AG04449 (cell line): ENCODE measurements at regions not wholly inside any gene's neighbourhood (a gene's known extent, or its start where the extent isn't known, plus 50 kb on each side); places are given as distances from the start of the nearest gene placed in this dataset.
A peak's percentile ranks its signal among the peaks of the same experiment; 100 is the strongest.

ENCODE experiments used
- CTCF ChIA-PET: fragments of 350-600 bp; formaldehyde crosslinking; extraction: SDS; loops from one replicate; lab custom pipeline; 2021; ENCODE audit warnings: antibody characterized with exemption; lab: Yijun Ruan, JAX
- POLR2A ChIA-PET: fragments of 400-600, 350-600 bp; formaldehyde crosslinking; extraction: SDS; loops from one replicate; lab custom pipeline; 2020; ENCODE audit warnings: antibody characterized with exemption, inconsistent platforms; lab: Yijun Ruan, JAX
- DNase-seq: peaks from one replicate; pipeline ENCODE4 v3.0.0-alpha.2; 2010; ENCODE audit warnings: low read depth, low spot score
- H3K4me3 ChIP-seq: 2 replicates; pipeline ENCODE4 v1.5.1; 2011; ENCODE audit warnings: low read depth, mild to moderate bottlenecking, control low read depth, low read length
- TF ChIP-seq, protein P1 (sequence below): IDR thresholded peaks from one replicate; pipeline ENCODE4 v1.5.1; 2011; ENCODE audit warnings: mild to moderate bottlenecking, moderate library complexity, low read length, control low read depth, inconsistent platforms; ENCODE audit not compliant: insufficient read depth; ENCODE audit errors: missing control alignments

DNA sequence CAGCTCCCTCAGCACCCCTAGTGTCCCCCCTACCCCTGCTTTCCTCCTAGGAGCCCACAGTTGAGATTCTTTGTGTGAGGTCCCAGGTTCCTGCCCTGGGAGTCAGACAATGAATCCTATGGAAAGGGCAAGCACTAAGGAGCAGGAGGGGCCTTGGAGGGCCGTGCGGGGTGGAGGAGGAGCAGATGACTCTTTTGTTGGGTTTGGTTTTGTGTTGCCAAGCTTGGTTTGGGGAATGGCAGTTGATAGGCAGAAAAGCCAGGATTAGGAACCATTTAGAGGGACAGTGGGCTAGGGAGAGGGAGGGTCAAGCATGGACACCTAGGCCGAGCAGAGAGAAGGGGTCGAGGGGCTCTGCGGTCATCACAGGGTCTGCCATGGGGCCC, 61.6 kb upstream of the SPTLC1 start:
- DNase-seq, result no peak
- ChIA-PET POLR2A (no interaction called here), CTCF (interaction anchor here (1.8 to 3.0 kb wide), 5 partner anchors 14 to 38 kb away, joined by 5 to 12 read pairs (median 7); no protein-coding TSS in a partner anchor)
- TF ChIP-seq, protein P1, sequence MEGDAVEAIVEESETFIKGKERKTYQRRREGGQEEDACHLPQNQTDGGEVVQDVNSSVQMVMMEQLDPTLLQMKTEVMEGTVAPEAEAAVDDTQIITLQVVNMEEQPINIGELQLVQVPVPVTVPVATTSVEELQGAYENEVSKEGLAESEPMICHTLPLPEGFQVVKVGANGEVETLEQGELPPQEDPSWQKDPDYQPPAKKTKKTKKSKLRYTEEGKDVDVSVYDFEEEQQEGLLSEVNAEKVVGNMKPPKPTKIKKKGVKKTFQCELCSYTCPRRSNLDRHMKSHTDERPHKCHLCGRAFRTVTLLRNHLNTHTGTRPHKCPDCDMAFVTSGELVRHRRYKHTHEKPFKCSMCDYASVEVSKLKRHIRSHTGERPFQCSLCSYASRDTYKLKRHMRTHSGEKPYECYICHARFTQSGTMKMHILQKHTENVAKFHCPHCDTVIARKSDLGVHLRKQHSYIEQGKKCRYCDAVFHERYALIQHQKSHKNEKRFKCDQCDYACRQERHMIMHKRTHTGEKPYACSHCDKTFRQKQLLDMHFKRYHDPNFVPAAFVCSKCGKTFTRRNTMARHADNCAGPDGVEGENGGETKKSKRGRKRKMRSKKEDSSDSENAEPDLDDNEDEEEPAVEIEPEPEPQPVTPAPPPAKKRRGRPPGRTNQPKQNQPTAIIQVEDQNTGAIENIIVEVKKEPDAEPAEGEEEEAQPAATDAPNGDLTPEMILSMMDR, result no peak
- no peak overlapping the region for H3K4me3 ChIP-seq

DNA sequence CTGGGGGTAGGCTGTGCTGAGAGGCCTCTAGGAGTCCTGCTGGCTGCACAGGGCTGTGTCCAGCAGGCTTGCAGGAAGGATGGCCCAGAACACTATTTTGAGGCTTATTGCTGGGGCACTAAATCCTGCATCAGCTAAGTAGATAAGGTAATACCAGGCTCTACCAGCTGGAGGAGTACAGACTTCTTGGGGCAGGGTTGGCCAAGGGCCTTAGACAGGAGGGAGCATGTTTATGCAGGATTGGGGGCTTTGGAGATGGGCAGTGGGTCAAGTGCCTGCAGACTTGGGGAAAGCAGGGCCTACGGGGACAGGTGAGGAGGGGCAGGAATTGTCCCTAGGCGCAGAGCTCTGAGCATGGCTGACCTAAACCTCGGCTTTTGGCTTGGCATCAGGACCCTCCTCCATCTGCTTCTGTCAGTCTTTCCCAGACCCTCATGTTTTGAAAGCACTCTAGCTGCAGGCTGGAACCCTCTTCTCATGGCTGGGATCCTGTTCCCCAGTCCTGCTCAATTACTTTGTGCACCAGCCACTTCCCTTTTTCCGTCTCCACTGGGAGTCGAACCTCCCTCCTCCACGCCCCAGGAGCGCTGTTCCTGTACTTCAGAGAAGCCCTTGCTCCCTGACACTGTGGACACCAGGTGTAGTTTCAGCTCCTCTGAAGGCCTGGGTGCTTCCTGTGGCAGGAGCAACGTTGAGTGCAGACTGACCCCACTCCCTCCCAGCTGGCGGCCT, 61.0 kb upstream of the SPTLC1 start:
- H3K4me3 ChIP-seq, result no peak overlapping the region
- ChIA-PET CTCF (interaction anchor here (1.5 to 3.0 kb wide), 5 partner anchors 11 to 37 kb away, joined by 4 to 12 read pairs (median 7); no protein-coding TSS in a partner anchor), POLR2A (no interaction called here)
- TF ChIP-seq, protein P1, result peak; percentile 9
- DNase-seq, result no peak

- no peak for DNase-seq
- CTCF ChIA-PET, result interaction anchor here (1.5 to 3.0 kb wide), 5 partner anchors 12 to 36 kb away, joined by 4 to 12 read pairs (median 7); no protein-coding TSS in a partner anchor
- TF ChIP-seq, protein P1, result no peak
- POLR2A ChIA-PET, result no interaction called here
- H3K4me3 ChIP-seq, result no peak overlapping the region
These were observed 60.2 kb upstream of the SPTLC1 start for GRCh38 chr9:92175441-92175840.

DNA sequence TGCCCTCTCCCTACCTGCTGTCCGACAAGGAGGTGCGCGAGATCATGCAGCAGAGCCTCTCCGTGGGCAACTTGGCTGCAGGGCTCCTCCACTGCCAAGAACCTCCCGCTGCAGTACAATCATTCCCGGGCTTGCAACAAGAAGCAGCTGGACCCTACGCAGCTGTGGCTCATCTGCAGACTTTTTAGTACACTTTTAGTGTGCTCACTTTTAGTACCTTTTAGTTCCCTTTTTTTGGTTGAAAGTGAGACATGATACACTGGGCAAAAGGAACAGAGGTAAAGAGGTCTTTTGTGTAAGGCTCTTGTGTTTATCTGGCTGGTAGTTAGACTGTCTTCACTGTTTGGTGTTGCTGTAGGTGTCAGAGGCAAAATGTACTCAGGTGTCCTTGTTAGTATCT, 58.1 kb upstream of the SPTLC1 start:
- POLR2A ChIA-PET, result no interaction called here
- TF ChIP-seq, protein P1, result no peak
- H3K4me3 ChIP-seq, result no peak overlapping the region
- CTCF ChIA-PET, result interaction anchor here (1.3 to 2.8 kb wide), 2 partner anchors 18 to 33 kb away, joined by 4 to 15 read pairs; no protein-coding TSS in a partner anchor
- no peak for DNase-seq

DNA sequence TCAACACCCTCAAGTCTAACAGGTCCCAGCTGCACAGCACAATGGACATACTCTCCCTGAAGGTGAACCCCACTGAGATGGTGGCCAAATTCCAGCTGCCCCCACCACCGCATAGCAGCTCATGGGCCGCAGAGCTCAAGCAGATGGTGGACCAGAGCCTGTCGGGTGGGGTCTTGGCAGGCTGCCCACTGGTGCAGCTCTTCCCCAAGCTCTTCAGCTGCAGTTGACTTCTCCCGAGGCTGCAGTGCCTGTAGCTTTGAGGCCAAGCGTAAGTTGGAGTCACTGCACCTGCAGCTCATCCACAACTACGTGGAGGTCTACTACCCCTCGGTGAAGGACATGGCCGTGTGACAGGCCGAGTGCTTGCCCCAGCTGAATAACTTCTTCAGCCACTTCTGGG, 56.6 kb upstream of the SPTLC1 start:
- ChIA-PET POLR2A (no interaction called here), CTCF (interaction anchor here (1.0 to 2.8 kb wide), 2 partner anchors 23 to 32 kb away, joined by 3 to 15 read pairs; no protein-coding TSS in a partner anchor)
- H3K4me3 ChIP-seq, result no peak overlapping the region
- no peak for DNase-seq
- TF ChIP-seq, protein P1, result no peak

DNA sequence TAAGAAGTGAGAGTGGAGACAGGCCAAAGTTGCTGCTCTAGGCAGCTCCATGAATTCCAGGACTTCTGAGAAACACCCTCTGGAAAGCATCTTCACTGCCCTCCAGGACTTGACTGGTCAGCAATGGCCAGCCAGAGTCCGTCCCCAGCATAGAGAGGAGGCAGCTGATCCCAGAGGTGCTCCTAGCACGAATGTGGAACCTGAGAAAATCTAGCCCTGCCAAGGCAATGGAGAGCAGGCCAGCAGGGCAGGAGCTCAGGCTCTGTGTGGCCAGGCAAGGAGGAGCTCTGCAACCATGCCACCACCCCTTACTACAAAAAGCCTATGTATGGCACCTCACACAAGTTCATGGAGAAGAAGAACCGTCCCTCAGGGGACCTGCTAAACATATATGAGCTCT, 56.1 kb upstream of the SPTLC1 start:
- H3K4me3 ChIP-seq, result no peak overlapping the region
- TF ChIP-seq, protein P1, result no peak
- ChIA-PET POLR2A (no interaction called here), CTCF (interaction anchor here (2.8 kb wide), 1 partner anchor 31 kb away, joined by 15 read pairs; no protein-coding TSS in a partner anchor)
- DNase-seq, result no peak
